DOHH2 (cell line): ENCODE measurements at regions not wholly inside any gene's neighbourhood (a gene's known extent, or its start where the extent isn't known, plus 50 kb on each side); places are given as distances from the start of the nearest gene placed in this dataset.

ENCODE experiments used
- H3F3A ChIP-seq: fragments of 200-600 bp; sonication (generic), shearing (Covaris generic); 2 replicates; pipeline ENCODE4 v1.6.0; 2016; ENCODE audit warnings: antibody characterized with exemption, mild to moderate bottlenecking; ENCODE audit not compliant: control insufficient read depth, insufficient read depth
- H3K27ac ChIP-seq: fragments of 200-600 bp; sonication (generic); 2 replicates; pipeline ENCODE4 v1.5.1; 2014; ENCODE audit warnings: low read depth, mild to moderate bottlenecking, low read length, moderate library complexity
- H3K27me3 ChIP-seq: fragments of 200-600 bp; sonication (generic); 2 replicates; pipeline ENCODE4 v1.6.1; 2014; ENCODE audit warnings: mild to moderate bottlenecking, low read length, mixed read lengths; ENCODE audit not compliant: control insufficient read depth
- H3K36me3 ChIP-seq: fragments of 200-600 bp; sonication (generic); 2 replicates; pipeline ENCODE4 v1.6.1; 2014; ENCODE audit warnings: mild to moderate bottlenecking, low read length, moderate library complexity, mixed read lengths; ENCODE audit not compliant: control insufficient read depth
- H3K4me1 ChIP-seq: fragments of 200-600 bp; sonication (generic); 2 replicates; pipeline ENCODE4 v1.6.1; 2014; ENCODE audit warnings: mild to moderate bottlenecking, low read length, mixed read lengths; ENCODE audit not compliant: control insufficient read depth
- H3K4me2 ChIP-seq: fragments of 200-600 bp; sonication (generic); 2 replicates; pipeline ENCODE4 v1.6.0; 2014; ENCODE audit warnings: mild to moderate bottlenecking, low read length, moderate library complexity
- H3K4me3 ChIP-seq: fragments of 200-600 bp; sonication (generic); 2 replicates; pipeline ENCODE4 v1.5.1; 2014; ENCODE audit warnings: mild to moderate bottlenecking, low read length, mixed read lengths
- H3K79me2 ChIP-seq: fragments of 200-600 bp; sonication (generic); 2 replicates; pipeline ENCODE4 v1.6.1; 2014; ENCODE audit warnings: mild to moderate bottlenecking, low read length, mixed read lengths; ENCODE audit not compliant: control insufficient read depth
- H3K9me2 ChIP-seq: fragments of 200-600 bp; sonication (generic); replicated peaks from 2 replicates; pipeline ENCODE4 v1.6.1; 2014; ENCODE audit warnings: mild to moderate bottlenecking, low read length, mixed read lengths; ENCODE audit not compliant: control insufficient read depth
- H3K9me3 ChIP-seq: fragments of 200-600 bp; sonication (generic); 2 replicates; pipeline ENCODE4 v1.6.1; 2014; ENCODE audit warnings: antibody characterized with exemption, low read length, mixed read lengths; ENCODE audit not compliant: control insufficient read depth, insufficient read depth
- H4K20me1 ChIP-seq: fragments of 200-600 bp; sonication (generic); 2 replicates; pipeline ENCODE4 v1.6.0; 2014; ENCODE audit warnings: low read depth, mild to moderate bottlenecking, antibody characterized with exemption, low read length, moderate library complexity; ENCODE audit not compliant: control insufficient read depth, insufficient read depth
- EZH2phosphoT487 ChIP-seq: fragments of 200-600 bp; sonication (generic); IDR thresholded peaks from 2 replicates; pipeline ENCODE4 v1.6.1; 2017; ENCODE audit warnings: borderline replicate concordance, mild to moderate bottlenecking, antibody characterized with exemption, low read length, moderate library complexity, mixed read lengths
- TF ChIP-seq, protein P1 (sequence below): fragments of 200-600 bp; sonication (generic); IDR thresholded peaks from one replicate; pipeline ENCODE4 v1.5.1; 2014; ENCODE audit warnings: antibody characterized with exemption, mild to moderate bottlenecking, low read depth, low read length; ENCODE audit not compliant: poor library complexity, severe bottlenecking

DNA sequence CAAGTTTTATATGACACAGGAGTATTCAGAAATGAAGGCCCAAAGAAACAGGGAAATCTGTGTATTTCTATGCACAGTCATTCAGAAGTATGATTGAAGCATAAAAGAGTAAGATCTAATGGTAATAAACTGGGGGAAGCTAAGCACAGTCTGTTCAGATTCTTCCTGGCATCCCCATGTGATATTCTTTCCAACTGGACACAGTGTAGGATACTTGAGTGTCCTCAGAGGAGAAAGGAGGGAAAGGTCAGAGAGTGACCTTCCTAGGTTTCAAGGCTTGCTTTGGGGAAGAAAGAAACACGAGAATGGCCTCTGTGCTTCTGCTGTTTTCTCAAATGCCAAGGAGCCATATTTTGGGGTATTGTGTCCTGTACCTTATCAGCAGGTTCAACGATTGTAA, 1798.4 kb upstream of the WWC1 start:
- Histone ChIP-seq H3K9me3 (no peaks in the 10 kb centered on the region), H3F3A (no peaks in the 10 kb centered on the region), H4K20me1 (no peaks in the 10 kb centered on the region), H3K79me2 (no peaks in the 10 kb centered on the region), H3K4me3 (no peak overlapping the region), H3K4me1 (no peaks in the 10 kb centered on the region), H3K4me2 (no peak overlapping the region), H3K9me2 (no peaks in the 10 kb centered on the region), H3K36me3 (no peaks in the 10 kb centered on the region), H3K27ac (no peak overlapping the region), H3K27me3 (no peaks in the 10 kb centered on the region)
- TF ChIP-seq, protein P1, sequence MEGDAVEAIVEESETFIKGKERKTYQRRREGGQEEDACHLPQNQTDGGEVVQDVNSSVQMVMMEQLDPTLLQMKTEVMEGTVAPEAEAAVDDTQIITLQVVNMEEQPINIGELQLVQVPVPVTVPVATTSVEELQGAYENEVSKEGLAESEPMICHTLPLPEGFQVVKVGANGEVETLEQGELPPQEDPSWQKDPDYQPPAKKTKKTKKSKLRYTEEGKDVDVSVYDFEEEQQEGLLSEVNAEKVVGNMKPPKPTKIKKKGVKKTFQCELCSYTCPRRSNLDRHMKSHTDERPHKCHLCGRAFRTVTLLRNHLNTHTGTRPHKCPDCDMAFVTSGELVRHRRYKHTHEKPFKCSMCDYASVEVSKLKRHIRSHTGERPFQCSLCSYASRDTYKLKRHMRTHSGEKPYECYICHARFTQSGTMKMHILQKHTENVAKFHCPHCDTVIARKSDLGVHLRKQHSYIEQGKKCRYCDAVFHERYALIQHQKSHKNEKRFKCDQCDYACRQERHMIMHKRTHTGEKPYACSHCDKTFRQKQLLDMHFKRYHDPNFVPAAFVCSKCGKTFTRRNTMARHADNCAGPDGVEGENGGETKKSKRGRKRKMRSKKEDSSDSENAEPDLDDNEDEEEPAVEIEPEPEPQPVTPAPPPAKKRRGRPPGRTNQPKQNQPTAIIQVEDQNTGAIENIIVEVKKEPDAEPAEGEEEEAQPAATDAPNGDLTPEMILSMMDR: no peak
- TF ChIP-seq EZH2phosphoT487: no peak

DNA sequence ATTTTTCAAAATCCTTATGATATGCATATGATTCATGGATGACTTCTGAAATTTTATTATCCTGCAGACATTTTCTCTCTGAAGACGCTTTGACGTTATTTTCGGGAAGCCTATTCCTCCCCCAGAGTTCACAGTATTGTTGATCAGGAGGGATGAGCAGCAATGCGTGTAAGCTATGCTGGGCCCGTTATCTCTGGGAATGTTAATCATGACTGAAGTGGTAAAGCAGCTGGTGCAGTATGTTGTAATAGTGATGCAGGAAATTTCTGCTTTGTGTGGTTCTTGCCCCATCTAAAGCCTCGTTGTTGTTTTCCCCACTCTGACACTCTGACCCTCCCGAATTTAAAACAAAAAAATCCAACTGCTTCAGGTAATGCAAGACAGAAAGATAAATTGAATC, 1797.8 kb upstream of the WWC1 start:
- no peak overlapping the region for H3K4me2 ChIP-seq
- no peaks in the 10 kb centered on the region for H3K36me3 ChIP-seq
- H3K9me2 ChIP-seq: no peaks in the 10 kb centered on the region
- no peaks in the 10 kb centered on the region for H4K20me1 ChIP-seq
- TF ChIP-seq EZH2phosphoT487: no peak
- TF ChIP-seq, protein P1: no peak
- H3K27ac ChIP-seq: no peak overlapping the region
- H3F3A ChIP-seq: no peaks in the 10 kb centered on the region
- no peak overlapping the region for H3K4me3 ChIP-seq
- H3K79me2 ChIP-seq: no peaks in the 10 kb centered on the region
- no peaks in the 10 kb centered on the region for H3K27me3 ChIP-seq
- H3K9me3 ChIP-seq: no peaks in the 10 kb centered on the region
- no peaks in the 10 kb centered on the region for H3K4me1 ChIP-seq

DNA sequence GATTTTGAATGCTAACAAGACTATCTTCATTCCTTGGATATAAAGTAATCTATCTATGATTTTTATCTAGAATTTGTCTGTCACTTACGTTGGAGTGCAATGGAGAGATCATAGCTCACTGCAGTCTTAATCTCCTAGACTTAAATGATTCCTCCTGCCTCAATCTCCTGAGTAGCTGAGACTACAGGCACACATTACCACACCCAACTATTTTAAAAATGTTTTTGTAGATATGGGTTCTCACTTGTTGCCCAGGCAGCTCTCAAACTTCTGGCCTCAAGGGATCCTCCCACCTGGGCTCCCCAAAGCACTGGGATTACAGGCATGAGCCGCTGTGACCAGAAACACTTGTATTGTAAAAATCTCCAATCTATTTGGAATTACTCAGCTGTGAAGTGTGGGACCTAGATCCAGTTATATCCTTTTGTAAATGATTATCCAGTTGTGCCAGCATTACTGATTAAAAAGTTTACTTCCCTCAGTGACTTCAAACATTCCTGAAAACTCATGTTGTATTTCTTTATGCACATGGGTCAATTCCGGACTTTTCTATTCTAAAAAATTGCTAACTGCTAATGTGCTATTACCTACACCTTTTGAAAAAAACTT, 1793.8 kb upstream of the WWC1 start:
- no peaks in the 10 kb centered on the region; the same call in 1 of the 2 replicates for H3K9me3 ChIP-seq

More for the DNA sequence above, 1793.8 kb upstream of the WWC1 start:
- no peak overlapping the region for H3K4me2 ChIP-seq
- no peaks in the 10 kb centered on the region for H3K4me1 ChIP-seq
- H4K20me1 ChIP-seq: no peaks in the 10 kb centered on the region
- no peaks in the 10 kb centered on the region for H3K9me2 ChIP-seq
- no peaks in the 10 kb centered on the region for H3K27me3 ChIP-seq
- no peak overlapping the region for H3K4me3 ChIP-seq
- H3K27ac ChIP-seq: no peak overlapping the region
- no peaks in the 10 kb centered on the region for H3F3A ChIP-seq
- TF ChIP-seq EZH2phosphoT487: no peak
- TF ChIP-seq, protein P1: no peak
- H3K79me2 ChIP-seq: no peaks in the 10 kb centered on the region
- no peaks in the 10 kb centered on the region for H3K36me3 ChIP-seq
